ENCODE measurements at regions not wholly inside any gene's neighbourhood (a gene's known extent, or its start where the extent isn't known, plus 50 kb on each side); places are given as distances from the start of the nearest gene placed in this dataset.

GRCh38 chr14:86652526-86652925, 1122.6 kb downstream of the FLRT2 start:
- no peak for DNase-seq

GRCh38 chr14:86646696-86647690, 1117.0 kb downstream of the FLRT2 start:
- no peak for DNase-seq

GRCh38 chr14:86646125-86646524, 1116.2 kb downstream of the FLRT2 start:
- DNase-seq, result no peak

GRCh38 chr14:86641310-86641709, 1111.4 kb downstream of the FLRT2 start:
- DNase-seq, result no peak

GRCh38 chr14:86640288-86640687, 1110.3 kb downstream of the FLRT2 start:
- no peak for DNase-seq

- no peak for DNase-seq
These were observed 1109.7 kb downstream of the FLRT2 start for GRCh38 chr14:86639666-86640065.

GRCh38 chr14:86639146-86639545, 1109.2 kb downstream of the FLRT2 start:
- DNase-seq, result no peak

- no peak for DNase-seq
These were observed 1097.1 kb downstream of the FLRT2 start for GRCh38 chr14:86627080-86627479.

GRCh38 chr14:86626530-86626929, 1096.6 kb downstream of the FLRT2 start:
- DNase-seq, result no peak

- no peak for DNase-seq
These were observed 1095.7 kb downstream of the FLRT2 start for GRCh38 chr14:86625637-86626036.

GRCh38 chr14:86619726-86620125, 1089.8 kb downstream of the FLRT2 start:
- DNase-seq, result no peak

GRCh38 chr14:86613786-86614185, 1083.8 kb downstream of the FLRT2 start:
- no peak for DNase-seq

GRCh38 chr14:86613126-86613525, 1083.2 kb downstream of the FLRT2 start:
- no peak for DNase-seq

GRCh38 chr14:86604561-86604960, 1074.6 kb downstream of the FLRT2 start:
- no peak for DNase-seq

GRCh38 chr14:86602263-86602662, 1072.3 kb downstream of the FLRT2 start:
- no peak for DNase-seq

- DNase-seq, result no peak
These were observed 1071.9 kb downstream of the FLRT2 start for GRCh38 chr14:86601813-86602212.

- DNase-seq, result no peak
These were observed 1067.3 kb downstream of the FLRT2 start for GRCh38 chr14:86597279-86597678.

GRCh38 chr14:86596024-86596423, 1066.1 kb downstream of the FLRT2 start:
- DNase-seq, result no peak

GRCh38 chr14:86575141-86575540, 1045.2 kb downstream of the FLRT2 start:
- DNase-seq, result no peak

GRCh38 chr14:86574778-86575129, 1044.8 kb downstream of the FLRT2 start:
- no peak for DNase-seq

- no peak for DNase-seq
These were observed 1044.3 kb downstream of the FLRT2 start for GRCh38 chr14:86574051-86574777.

- no peak for DNase-seq
These were observed 1040.4 kb downstream of the FLRT2 start for GRCh38 chr14:86570371-86570770.

- DNase-seq, result no peak
These were observed 1013.6 kb downstream of the FLRT2 start for GRCh38 chr14:86543521-86543920.

- no peak for DNase-seq
These were observed 1012.0 kb downstream of the FLRT2 start for GRCh38 chr14:86541972-86542371.
